ENCODE measurements at regions not wholly inside any gene's neighbourhood (a gene's known extent, or its start where the extent isn't known, plus 50 kb on each side); places are given as distances from the start of the nearest gene placed in this dataset.

DNA sequence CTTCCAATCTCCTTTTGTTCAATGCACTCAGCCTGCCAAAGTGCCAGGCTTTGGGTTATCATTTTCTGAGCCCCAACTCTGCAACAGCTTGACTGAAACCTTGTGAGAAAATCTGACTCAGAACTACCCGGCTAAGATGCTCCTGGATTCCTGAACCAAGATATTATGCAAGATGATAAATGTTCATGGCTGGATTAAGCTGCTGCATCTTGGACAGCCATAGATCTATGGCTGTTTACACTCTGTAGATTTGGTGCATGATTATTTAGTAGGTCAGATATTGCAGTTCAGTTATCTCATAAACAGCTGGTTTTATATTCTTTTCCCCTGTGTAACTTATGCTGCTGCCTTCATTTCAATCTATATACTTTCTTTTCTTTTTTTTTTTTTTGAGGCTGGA, 243.5 kb downstream of the GATA3 start (continued):
- no peak for TF ChIP-seq RAD21 (conservative IDR thresholded peaks at IDR 0.05 in 1 of 2, IDR thresholded peaks at IDR 0.05 in 1 of 2)
- TF ChIP-seq PHF8 (IDR thresholded peaks at IDR 0.05; ENCODE audit: borderline replicate concordance, low read depth), result no peak

DNA sequence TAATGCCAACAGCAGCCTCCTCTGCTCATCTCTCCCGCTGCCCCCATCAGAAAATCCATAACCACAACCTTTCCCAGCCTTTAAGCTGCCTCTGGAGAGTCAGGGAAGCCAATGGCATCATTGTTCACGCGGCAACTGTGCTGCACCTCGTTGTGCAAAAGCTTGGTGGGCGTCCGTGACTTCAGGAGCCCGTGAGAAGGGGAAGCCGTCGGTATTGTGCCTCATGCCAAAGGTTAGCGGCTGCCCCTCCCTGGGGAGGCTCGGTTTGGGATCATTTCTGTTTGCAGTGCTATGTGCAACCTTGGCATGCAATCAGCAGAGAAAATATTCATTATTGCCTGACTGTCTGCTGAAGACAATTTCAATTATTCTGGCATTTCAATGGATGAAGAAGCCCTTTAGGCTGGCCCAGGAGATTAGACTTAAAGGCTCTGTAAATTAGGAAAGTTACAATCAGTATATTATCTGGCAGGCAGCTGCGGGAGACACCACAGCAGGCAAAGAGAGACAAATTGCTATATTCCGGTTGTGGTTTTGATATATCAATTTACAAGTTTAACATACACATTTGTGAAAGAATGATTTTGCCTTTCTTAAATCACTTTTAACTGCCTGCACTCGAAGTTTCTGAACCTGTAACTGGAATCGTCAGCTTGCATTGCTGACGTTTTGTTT, 244.5 kb downstream of the GATA3 start:
- CTCF ChIA-PET, result interaction anchor here (0.7 to 1.2 kb wide), 3 partner anchors 25 to 74 kb away, joined by 3 read pairs; no protein-coding TSS in a partner anchor
- POLR2A ChIA-PET, result no interaction called here
- FAIRE-seq, result no peak
- no peak overlapping the region for H3K4me2 ChIP-seq
- no peaks in the 10 kb centered on the region for H3K9me3 ChIP-seq
- 65% methylated on average over 16 of the region's 16 CpGs for WGBS (ENCODE audit: missing lambda C conversion rate)
- no peaks in the 10 kb centered on the region for H3K4me1 ChIP-seq
- no peak overlapping the region for H3K4me3 ChIP-seq
- ATAC-seq, result no peak
- no peak for DNase-seq (ENCODE audit: low read depth in 1 of 2, low spot score in 1 of 2)
- TF ChIP-seq ZC3H11A (IDR thresholded peaks at IDR 0.05) (no peak), HOXA7 (CRISPR knock-in tag; IDR thresholded peaks at IDR 0.05) (no peak), RAD21 (conservative IDR thresholded peaks at IDR 0.05 in 1 of 2, IDR thresholded peaks at IDR 0.05 in 1 of 2) (no peak), BHLHE40 (IDR thresholded peaks at IDR 0.05; ENCODE audit: low read depth, low read length) (no peak), PBX3 (IDR thresholded peaks at IDR 0.05) (no peak), CTCF (IDR thresholded peaks at IDR 0.05) (no peak)
- H3K27ac ChIP-seq, result no peak overlapping the region

DNA sequence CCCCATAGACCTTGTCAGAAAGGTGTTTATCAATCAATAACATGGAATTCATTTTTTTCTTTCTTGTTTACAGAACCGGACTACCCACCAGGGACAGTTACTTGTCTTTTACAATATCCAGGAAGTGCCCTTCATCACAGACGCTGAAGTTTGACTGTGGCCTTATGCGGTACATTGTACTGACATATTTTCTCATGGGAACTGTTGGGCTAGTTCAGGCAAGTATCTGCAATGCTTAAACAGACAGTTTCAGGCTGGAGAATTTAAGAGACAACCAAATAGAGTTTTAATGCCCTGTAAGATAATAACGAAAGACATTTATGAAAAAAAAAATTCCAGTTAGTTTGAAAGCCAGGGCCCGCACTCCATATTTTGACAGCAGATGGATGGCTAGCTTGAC, 246.4 kb downstream of the GATA3 start:
- ChIA-PET POLR2A (no interaction called here), CTCF (no interaction called here)
- Histone ChIP-seq H3K27ac (no peak overlapping the region), H3K4me2 (no peak overlapping the region), H3K4me1 (no peaks in the 10 kb centered on the region), H3K9me3 (no peaks in the 10 kb centered on the region), H3K4me3 (no peak overlapping the region)
- no peak for TF ChIP-seq MAFK (IDR thresholded peaks at IDR 0.05; ENCODE audit: partially characterized antibody)
- TF ChIP-seq NPAS2 (CRISPR knock-in tag; IDR thresholded peaks at IDR 0.05; ENCODE audit: borderline replicate concordance), result no peak
- TF ChIP-seq EHMT2 (IDR thresholded peaks at IDR 0.05; ENCODE audit: low read depth), result no peak
- TF ChIP-seq HOXB13 (CRISPR knock-in tag; IDR thresholded peaks at IDR 0.05; ENCODE audit: low read depth), result no peak
- TF ChIP-seq, protein P1, sequence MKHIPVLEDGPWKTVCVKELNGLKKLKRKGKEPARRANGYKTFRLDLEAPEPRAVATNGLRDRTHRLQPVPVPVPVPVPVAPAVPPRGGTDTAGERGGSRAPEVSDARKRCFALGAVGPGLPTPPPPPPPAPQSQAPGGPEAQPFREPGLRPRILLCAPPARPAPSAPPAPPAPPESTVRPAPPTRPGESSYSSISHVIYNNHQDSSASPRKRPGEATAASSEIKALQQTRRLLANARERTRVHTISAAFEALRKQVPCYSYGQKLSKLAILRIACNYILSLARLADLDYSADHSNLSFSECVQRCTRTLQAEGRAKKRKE (CRISPR knock-in tag; IDR thresholded peaks at IDR 0.05; ENCODE audit: low read depth), result no peak
- no peak for TF ChIP-seq CHD4 (IDR thresholded peaks at IDR 0.05; ENCODE audit: borderline replicate concordance)
- TF ChIP-seq, protein P2, sequence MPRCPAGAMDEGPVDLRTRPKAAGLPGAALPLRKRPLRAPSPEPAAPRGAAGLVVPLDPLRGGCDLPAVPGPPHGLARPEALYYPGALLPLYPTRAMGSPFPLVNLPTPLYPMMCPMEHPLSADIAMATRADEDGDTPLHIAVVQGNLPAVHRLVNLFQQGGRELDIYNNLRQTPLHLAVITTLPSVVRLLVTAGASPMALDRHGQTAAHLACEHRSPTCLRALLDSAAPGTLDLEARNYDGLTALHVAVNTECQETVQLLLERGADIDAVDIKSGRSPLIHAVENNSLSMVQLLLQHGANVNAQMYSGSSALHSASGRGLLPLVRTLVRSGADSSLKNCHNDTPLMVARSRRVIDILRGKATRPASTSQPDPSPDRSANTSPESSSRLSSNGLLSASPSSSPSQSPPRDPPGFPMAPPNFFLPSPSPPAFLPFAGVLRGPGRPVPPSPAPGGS (IDR thresholded peaks at IDR 0.05), result no peak
- TF ChIP-seq, protein P3, sequence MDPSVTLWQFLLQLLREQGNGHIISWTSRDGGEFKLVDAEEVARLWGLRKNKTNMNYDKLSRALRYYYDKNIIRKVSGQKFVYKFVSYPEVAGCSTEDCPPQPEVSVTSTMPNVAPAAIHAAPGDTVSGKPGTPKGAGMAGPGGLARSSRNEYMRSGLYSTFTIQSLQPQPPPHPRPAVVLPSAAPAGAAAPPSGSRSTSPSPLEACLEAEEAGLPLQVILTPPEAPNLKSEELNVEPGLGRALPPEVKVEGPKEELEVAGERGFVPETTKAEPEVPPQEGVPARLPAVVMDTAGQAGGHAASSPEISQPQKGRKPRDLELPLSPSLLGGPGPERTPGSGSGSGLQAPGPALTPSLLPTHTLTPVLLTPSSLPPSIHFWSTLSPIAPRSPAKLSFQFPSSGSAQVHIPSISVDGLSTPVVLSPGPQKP (IDR thresholded peaks at IDR 0.05; ENCODE audit: low read depth, low read length), result no peak
- no peak for TF ChIP-seq RNF2 (IDR thresholded peaks at IDR 0.05; ENCODE audit: borderline replicate concordance, low read depth)
- no peak for TF ChIP-seq EHF (CRISPR knock-in tag; IDR thresholded peaks at IDR 0.05)
- no peak for TF ChIP-seq HOXA7 (CRISPR knock-in tag; IDR thresholded peaks at IDR 0.05)
- no peak for TF ChIP-seq SMC3 (IDR thresholded peaks at IDR 0.05)
- TF ChIP-seq, protein P4, sequence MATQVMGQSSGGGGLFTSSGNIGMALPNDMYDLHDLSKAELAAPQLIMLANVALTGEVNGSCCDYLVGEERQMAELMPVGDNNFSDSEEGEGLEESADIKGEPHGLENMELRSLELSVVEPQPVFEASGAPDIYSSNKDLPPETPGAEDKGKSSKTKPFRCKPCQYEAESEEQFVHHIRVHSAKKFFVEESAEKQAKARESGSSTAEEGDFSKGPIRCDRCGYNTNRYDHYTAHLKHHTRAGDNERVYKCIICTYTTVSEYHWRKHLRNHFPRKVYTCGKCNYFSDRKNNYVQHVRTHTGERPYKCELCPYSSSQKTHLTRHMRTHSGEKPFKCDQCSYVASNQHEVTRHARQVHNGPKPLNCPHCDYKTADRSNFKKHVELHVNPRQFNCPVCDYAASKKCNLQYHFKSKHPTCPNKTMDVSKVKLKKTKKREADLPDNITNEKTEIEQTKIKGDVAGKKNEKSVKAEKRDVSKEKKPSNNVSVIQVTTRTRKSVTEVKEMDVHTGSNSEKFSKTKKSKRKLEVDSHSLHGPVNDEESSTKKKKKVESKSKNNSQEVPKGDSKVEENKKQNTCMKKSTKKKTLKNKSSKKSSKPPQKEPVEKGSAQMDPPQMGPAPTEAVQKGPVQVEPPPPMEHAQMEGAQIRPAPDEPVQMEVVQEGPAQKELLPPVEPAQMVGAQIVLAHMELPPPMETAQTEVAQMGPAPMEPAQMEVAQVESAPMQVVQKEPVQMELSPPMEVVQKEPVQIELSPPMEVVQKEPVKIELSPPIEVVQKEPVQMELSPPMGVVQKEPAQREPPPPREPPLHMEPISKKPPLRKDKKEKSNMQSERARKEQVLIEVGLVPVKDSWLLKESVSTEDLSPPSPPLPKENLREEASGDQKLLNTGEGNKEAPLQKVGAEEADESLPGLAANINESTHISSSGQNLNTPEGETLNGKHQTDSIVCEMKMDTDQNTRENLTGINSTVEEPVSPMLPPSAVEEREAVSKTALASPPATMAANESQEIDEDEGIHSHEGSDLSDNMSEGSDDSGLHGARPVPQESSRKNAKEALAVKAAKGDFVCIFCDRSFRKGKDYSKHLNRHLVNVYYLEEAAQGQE (IDR thresholded peaks at IDR 0.05), result no peak
- TF ChIP-seq CHD2 (IDR thresholded peaks at IDR 0.05; ENCODE audit: low read length, partially characterized antibody), result no peak
- TF ChIP-seq RARB (CRISPR knock-in tag; IDR thresholded peaks at IDR 0.05), result no peak
- no peak for DNase-seq (ENCODE audit: low read depth in 1 of 2, low spot score in 1 of 2)
- ATAC-seq, result no peak
- 90% methylated on average over 5 of the region's 5 CpGs for WGBS (ENCODE audit: missing lambda C conversion rate)
- FAIRE-seq, result no peak
